ENCODE measurements at regions not wholly inside any gene's neighbourhood (a gene's known extent, or its start where the extent isn't known, plus 50 kb on each side); places are given as distances from the start of the nearest gene placed in this dataset.

GRCh38 chr5:103774721-103775120 is 212.1 kb upstream of the NUDT12 start:
- Histone ChIP-seq H3K9me2 (ENCODE audit: insufficient read depth, low read length) (no peaks in the 10 kb centered on the region), H3K4me1 (ENCODE audit: insufficient read depth, low read length, poor library complexity, severe bottlenecking) (no peaks in the 10 kb centered on the region), H4K20me1 (ENCODE audit: insufficient read depth, low read length) (no peaks in the 10 kb centered on the region), H3K36me3 (ENCODE audit: insufficient read depth, low read length) (no peaks in the 10 kb centered on the region), H3K9me3 (ENCODE audit: low read length) (no peaks in the 10 kb centered on the region), H2AFZ (ENCODE audit: low read length) (no peak overlapping the region), H3K27ac (ENCODE audit: low read depth, low read length, poor library complexity, severe bottlenecking) (no peak overlapping the region), H3K79me2 (ENCODE audit: insufficient read depth, low read depth, low read length) (no peaks in the 10 kb centered on the region), H3K4me2 (ENCODE audit: low read length) (no peak overlapping the region), H3K4me3 (ENCODE audit: low read depth, low read length, poor library complexity, severe bottlenecking) (no peak overlapping the region)
- no TSS peak for BruUV-seq (replicated peaks)
- ChIA-PET POLR2A (interaction anchor here (0.8 kb wide), 1 partner anchor 17 kb away, joined by 3 read pairs; no protein-coding TSS in a partner anchor), CTCF (ENCODE audit: unreplicated experiment) (no interaction called here)
- intact Hi-C loops (cut with micrococcal nuclease; ENCODE audit: unreplicated experiment) = no loop called here
- DNase-seq (ENCODE audit: low spot score) = no peak
- no peak for TF ChIP-seq EZH2phosphoT487 (IDR thresholded peaks at IDR 0.05; ENCODE audit: borderline replicate concordance, low read depth, low read length)
- no peak for TF ChIP-seq CTCF (conservative IDR thresholded peaks at IDR 0.05; ENCODE audit: low read length)

- H3K9me3 ChIP-seq (ENCODE audit: low read length) = no peaks in the 10 kb centered on the region
- no peaks in the 10 kb centered on the region for H3K79me2 ChIP-seq (ENCODE audit: insufficient read depth, low read depth, low read length)
- DNase-seq (ENCODE audit: low spot score) = no peak
- H4K20me1 ChIP-seq (ENCODE audit: insufficient read depth, low read length) = no peaks in the 10 kb centered on the region
- H2AFZ ChIP-seq (ENCODE audit: low read length) = no peak overlapping the region
- H3K36me3 ChIP-seq (ENCODE audit: insufficient read depth, low read length) = no peaks in the 10 kb centered on the region
- no peak for TF ChIP-seq CTCF (conservative IDR thresholded peaks at IDR 0.05; ENCODE audit: low read length)
- TF ChIP-seq EZH2phosphoT487 (IDR thresholded peaks at IDR 0.05; ENCODE audit: borderline replicate concordance, low read depth, low read length) = no peak
- H3K4me1 ChIP-seq (ENCODE audit: insufficient read depth, low read length, poor library complexity, severe bottlenecking) = no peaks in the 10 kb centered on the region
- H3K27ac ChIP-seq (ENCODE audit: low read depth, low read length, poor library complexity, severe bottlenecking) = no peak overlapping the region
- no peak overlapping the region for H3K4me2 ChIP-seq (ENCODE audit: low read length)
- H3K9me2 ChIP-seq (ENCODE audit: insufficient read depth, low read length) = no peaks in the 10 kb centered on the region
- no TSS peak for BruUV-seq (replicated peaks)
- H3K4me3 ChIP-seq (ENCODE audit: low read depth, low read length, poor library complexity, severe bottlenecking) = no peak overlapping the region
- intact Hi-C loops (cut with micrococcal nuclease; ENCODE audit: unreplicated experiment) = no loop called here
- CTCF ChIA-PET (ENCODE audit: unreplicated experiment) = no interaction called here
- POLR2A ChIA-PET = interaction anchor here (0.6 kb wide), 1 partner anchor 26 kb away, joined by 3 read pairs; no protein-coding TSS in a partner anchor
Observed at GRCh38 chr5:103772248-103772647, 209.7 kb upstream of the NUDT12 start.

- Histone ChIP-seq H2AFZ (ENCODE audit: low read length) (no peak overlapping the region), H3K4me2 (ENCODE audit: low read length) (no peak overlapping the region), H3K9me3 (ENCODE audit: low read length) (no peaks in the 10 kb centered on the region), H3K27ac (ENCODE audit: low read depth, low read length, poor library complexity, severe bottlenecking) (no peak overlapping the region), H3K4me3 (ENCODE audit: low read depth, low read length, poor library complexity, severe bottlenecking) (no peak overlapping the region), H4K20me1 (ENCODE audit: insufficient read depth, low read length) (no peaks in the 10 kb centered on the region), H3K9me2 (ENCODE audit: insufficient read depth, low read length) (no peaks in the 10 kb centered on the region), H3K4me1 (ENCODE audit: insufficient read depth, low read length, poor library complexity, severe bottlenecking) (no peaks in the 10 kb centered on the region), H3K36me3 (ENCODE audit: insufficient read depth, low read length) (no peaks in the 10 kb centered on the region), H3K79me2 (ENCODE audit: insufficient read depth, low read depth, low read length) (no peaks in the 10 kb centered on the region)
- no peak for DNase-seq (ENCODE audit: low spot score)
- CTCF ChIA-PET (ENCODE audit: unreplicated experiment) = no interaction called here
- TF ChIP-seq CTCF (conservative IDR thresholded peaks at IDR 0.05; ENCODE audit: low read length) = no peak
- no peak for TF ChIP-seq EZH2phosphoT487 (IDR thresholded peaks at IDR 0.05; ENCODE audit: borderline replicate concordance, low read depth, low read length)
- intact Hi-C loops (cut with micrococcal nuclease; ENCODE audit: unreplicated experiment) = no loop called here
- POLR2A ChIA-PET = interaction anchor here (0.5 kb wide), 1 partner anchor 925 kb away, joined by 6 read pairs; no protein-coding TSS in a partner anchor
- BruUV-seq (replicated peaks) = no TSS peak
Observed at GRCh38 chr5:103764403-103764802, 201.8 kb upstream of the NUDT12 start.
